Keratinocyte (primary cell): ENCODE measurements at regions not wholly inside any gene's neighbourhood (a gene's known extent, or its start where the extent isn't known, plus 50 kb on each side); places are given as distances from the start of the nearest gene placed in this dataset.
A peak's percentile ranks its signal among the peaks of the same experiment; 100 is the strongest.

Source experiments
- DNase-seq: peaks from one replicate; pipeline ENCODE4 v3.0.0-alpha.2; 2011; ENCODE audit warnings: low read depth, missing footprints, low spot score
- FAIRE-seq: peaks from 2 replicates; lab custom pipeline; 2011; peaks lifted over from hg19 to GRCh38; lab: Jason Lieb, UNC
- H2AFZ ChIP-seq: 2 replicates; pipeline ENCODE4 v1.6.0; 2012; ENCODE audit warnings: low read length, control low read depth, inconsistent platforms; ENCODE audit not compliant: control insufficient read depth
- H3K27ac ChIP-seq: 2 replicates; pipeline ENCODE4 v1.5.1; 2011; ENCODE audit warnings: low read length; ENCODE audit not compliant: control insufficient read depth, insufficient read depth
- H3K27me3 ChIP-seq: 3 replicates; pipeline ENCODE4 v1.6.0; 2011; ENCODE audit warnings: low read length; ENCODE audit not compliant: control insufficient read depth, insufficient read depth; ENCODE audit errors: extremely low read depth
- H3K36me3 ChIP-seq, 2 experiments: 2 replicates in 1 of 2; 3 replicates in 1 of 2; pipeline ENCODE4 v1.5.1; 2011; ENCODE audit warnings: low read length in 2 of 2, mild to moderate bottlenecking in 1 of 2; ENCODE audit not compliant: control insufficient read depth in 2 of 2, insufficient read depth in 2 of 2; ENCODE audit errors: extremely low read depth in 1 of 2
- H3K4me1 ChIP-seq: 3 replicates; pipeline ENCODE4 v1.5.1; 2011; ENCODE audit warnings: low read length; ENCODE audit not compliant: control insufficient read depth, insufficient read depth; ENCODE audit errors: extremely low read depth
- H3K4me2 ChIP-seq: 3 replicates; pipeline ENCODE4 v1.6.0; 2011; ENCODE audit warnings: low read depth, low read length; ENCODE audit not compliant: control insufficient read depth, insufficient read depth; ENCODE audit errors: extremely low read depth
- H3K4me3 ChIP-seq, 3 experiments: fragments of 200-600 bp in 1 of 3; sonication (generic) in 1 of 3; 2 replicates in 2 of 3; 3 replicates in 1 of 3; pipeline ENCODE4 v1.5.1; 2011 to 2016; ENCODE audit warnings: low read length in 3 of 3, mild to moderate bottlenecking in 3 of 3, control low read depth in 2 of 3, inconsistent platforms in 1 of 3, low read depth in 1 of 3, mixed read lengths in 1 of 3, mixed run types in 1 of 3, moderate library complexity in 1 of 3; ENCODE audit not compliant: control insufficient read depth in 2 of 3, insufficient read depth in 2 of 3; ENCODE audit errors: extremely low read depth in 1 of 3
- H3K79me2 ChIP-seq: 2 replicates; pipeline ENCODE4 v1.6.0; 2012; ENCODE audit warnings: low read length; ENCODE audit not compliant: control insufficient read depth, insufficient read depth
- H3K9ac ChIP-seq: 3 replicates; pipeline ENCODE4 v1.6.0; 2011; ENCODE audit warnings: low read length; ENCODE audit not compliant: control insufficient read depth, insufficient read depth; ENCODE audit errors: extremely low read depth
- H3K9me1 ChIP-seq: 3 replicates; pipeline ENCODE4 v1.6.0; 2011; ENCODE audit warnings: low read length; ENCODE audit not compliant: control insufficient read depth, insufficient read depth; ENCODE audit errors: extremely low read depth
- H3K9me3 ChIP-seq: 2 replicates; pipeline ENCODE4 v1.5.1; 2012; ENCODE audit warnings: low read depth, low read length; ENCODE audit not compliant: control insufficient read depth
- H4K20me1 ChIP-seq: 3 replicates; pipeline ENCODE4 v1.6.0; 2011; ENCODE audit warnings: low read length; ENCODE audit not compliant: control insufficient read depth, insufficient read depth; ENCODE audit errors: extremely low read depth
- EZH2 ChIP-seq: IDR thresholded peaks from one replicate; pipeline ENCODE4 v1.6.1; 2012; ENCODE audit warnings: inconsistent platforms, mild to moderate bottlenecking, low read length, moderate library complexity
- dilution Hi-C: fragments of 300-500 bp; cut with MboI; formaldehyde crosslinking; loops from one replicate; pipeline ENCODE4 v1.7.0; 2020; ENCODE audit warnings: low sequenced_read_pairs; ENCODE audit not compliant: extremely low pct_ligation_motif_present
- TF ChIP-seq, protein P1 (sequence below), 3 experiments: IDR thresholded peaks in 1 of 3; conservative IDR thresholded peaks in 1 of 3; optimal IDR thresholded peaks in 1 of 3; 2 replicates in 2 of 3; 3 replicates in 1 of 3; pipeline versions ENCODE3 to v1.5.1; 2011; ENCODE audit warnings: low read length in 3 of 3, mild to moderate bottlenecking in 3 of 3, moderate library complexity in 2 of 3, control low read depth in 1 of 3, inconsistent platforms in 1 of 3; ENCODE audit not compliant: insufficient read depth in 2 of 3; ENCODE audit errors: extremely low read depth in 1 of 3

DNA sequence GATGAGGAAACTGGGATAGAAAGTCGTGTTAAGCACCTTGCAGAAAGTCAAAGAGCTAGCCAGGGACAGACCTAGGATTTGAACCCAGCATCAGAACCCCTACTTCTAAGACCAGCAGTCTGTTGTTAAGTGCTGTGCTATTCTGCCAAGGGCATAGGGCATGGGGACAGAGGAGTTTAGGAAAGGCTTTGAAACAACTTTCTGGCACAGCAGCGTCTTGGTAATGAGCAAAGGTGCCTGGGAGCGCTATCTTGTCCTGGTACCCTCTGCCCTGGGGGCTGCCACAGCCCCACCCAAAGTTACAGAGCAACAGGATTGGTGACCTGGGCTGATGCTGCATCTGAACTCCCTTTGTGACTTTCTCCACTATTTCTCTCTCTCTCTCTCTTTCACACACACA, 1108.1 kb downstream of the BCL11B start:
- Histone ChIP-seq H3K4me1 (peaks cover 14% of the 10 kb centered on the region), H3K36me3 (no peaks in the 10 kb centered on the region), H3K4me2 (no peak overlapping the region), H4K20me1 (no peaks in the 10 kb centered on the region), H3K9me3 (no peaks in the 10 kb centered on the region), H3K4me3 (no peak overlapping the region), H3K9ac (no peak overlapping the region), H3K27me3 (no peaks in the 10 kb centered on the region), H3K27ac (no peak overlapping the region), H3K79me2 (no peaks in the 10 kb centered on the region), H2AFZ (no peak overlapping the region), H3K9me1 (no peaks in the 10 kb centered on the region)
- FAIRE-seq: no peak
- dilution Hi-C loops: no loop called here
- TF ChIP-seq EZH2: no peak
- TF ChIP-seq, protein P1, sequence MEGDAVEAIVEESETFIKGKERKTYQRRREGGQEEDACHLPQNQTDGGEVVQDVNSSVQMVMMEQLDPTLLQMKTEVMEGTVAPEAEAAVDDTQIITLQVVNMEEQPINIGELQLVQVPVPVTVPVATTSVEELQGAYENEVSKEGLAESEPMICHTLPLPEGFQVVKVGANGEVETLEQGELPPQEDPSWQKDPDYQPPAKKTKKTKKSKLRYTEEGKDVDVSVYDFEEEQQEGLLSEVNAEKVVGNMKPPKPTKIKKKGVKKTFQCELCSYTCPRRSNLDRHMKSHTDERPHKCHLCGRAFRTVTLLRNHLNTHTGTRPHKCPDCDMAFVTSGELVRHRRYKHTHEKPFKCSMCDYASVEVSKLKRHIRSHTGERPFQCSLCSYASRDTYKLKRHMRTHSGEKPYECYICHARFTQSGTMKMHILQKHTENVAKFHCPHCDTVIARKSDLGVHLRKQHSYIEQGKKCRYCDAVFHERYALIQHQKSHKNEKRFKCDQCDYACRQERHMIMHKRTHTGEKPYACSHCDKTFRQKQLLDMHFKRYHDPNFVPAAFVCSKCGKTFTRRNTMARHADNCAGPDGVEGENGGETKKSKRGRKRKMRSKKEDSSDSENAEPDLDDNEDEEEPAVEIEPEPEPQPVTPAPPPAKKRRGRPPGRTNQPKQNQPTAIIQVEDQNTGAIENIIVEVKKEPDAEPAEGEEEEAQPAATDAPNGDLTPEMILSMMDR (optimal IDR thresholded peaks at IDR 0.05 in 1 of 3, IDR thresholded peaks at IDR 0.05 in 1 of 3, conservative IDR thresholded peaks at IDR 0.05 in 1 of 3; ENCODE audit: extremely low read depth in 1 of 3, insufficient read depth in 2 of 3, low read length in 3 of 3): no peak
- no peak for DNase-seq

DNA sequence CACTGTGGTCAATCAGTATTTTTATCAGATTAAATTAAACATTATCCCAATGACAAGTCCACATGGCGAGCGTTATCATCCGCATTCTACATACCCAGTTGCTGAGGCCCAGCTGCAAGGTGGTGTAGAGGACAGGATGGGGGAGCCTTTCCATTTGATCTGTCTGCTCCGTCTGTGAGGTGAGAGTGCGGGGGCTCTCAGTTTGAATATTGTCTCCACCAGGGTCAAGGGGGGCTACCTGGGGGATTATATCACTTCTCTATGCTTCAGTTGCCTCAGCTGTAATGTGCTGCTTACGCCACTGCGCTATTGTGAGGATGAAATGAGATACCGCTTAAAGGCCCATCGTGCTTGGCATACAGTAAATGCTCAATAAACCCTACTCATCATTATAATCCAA, 1106.0 kb downstream of the BCL11B start:
- Histone ChIP-seq H3K79me2 (no peaks in the 10 kb centered on the region), H3K9me1 (no peaks in the 10 kb centered on the region), H3K4me2 (no peak overlapping the region), H3K27me3 (no peaks in the 10 kb centered on the region), H3K9ac (no peak overlapping the region), H3K4me3 (no peak overlapping the region), H4K20me1 (no peaks in the 10 kb centered on the region), H3K4me1 (peaks cover 9% of the 10 kb centered on the region), H3K27ac (no peak overlapping the region), H3K36me3 (no peaks in the 10 kb centered on the region), H2AFZ (no peak overlapping the region), H3K9me3 (no peaks in the 10 kb centered on the region)
- FAIRE-seq (peak; percentile 29), DNase-seq (no peak)
- no peak for TF ChIP-seq EZH2
- TF ChIP-seq, protein P1 (optimal IDR thresholded peaks at IDR 0.05 in 1 of 3, IDR thresholded peaks at IDR 0.05 in 1 of 3, conservative IDR thresholded peaks at IDR 0.05 in 1 of 3; ENCODE audit: extremely low read depth in 1 of 3, insufficient read depth in 2 of 3, low read length in 3 of 3): no peak
- dilution Hi-C loops: no loop called here
